A549 (cell line): ENCODE measurements at regions not wholly inside any gene's neighbourhood (a gene's known extent, or its start where the extent isn't known, plus 50 kb on each side); places are given as distances from the start of the nearest gene placed in this dataset.

Source experiments
- CBX8 ChIP-seq: fragments of 200-600 bp; sonication (generic); IDR thresholded peaks from 2 replicates; pipeline ENCODE4 v1.6.1; 2016
- EP300 ChIP-seq, 2 experiments: fragments of >200 bp; sonication (Bioruptor Twin); formaldehyde crosslinking; IDR thresholded peaks; 2 replicates in 1 of 2; 3 replicates in 1 of 2; pipeline ENCODE4 v1.6.1; 2016 to 2017
- FOSL2 ChIP-seq, 2 experiments: fragments of 450-650 bp in 1 of 2; fragments of >200 bp in 1 of 2; sonication (Bioruptor Twin) in 1 of 2; formaldehyde crosslinking; IDR thresholded peaks; 2 replicates each; pipeline versions ENCODE4 v1.5.0 to v1.6.1; 2016 to 2020; ENCODE audit warnings: mild to moderate bottlenecking in 1 of 2, moderate library complexity in 1 of 2
- GATA3 ChIP-seq: IDR thresholded peaks from 2 replicates; pipeline ENCODE4 v1.6.1; 2012; ENCODE audit warnings: borderline replicate concordance
- JUN ChIP-seq, 2 experiments: fragments of >200 bp; sonication (Bioruptor Twin); formaldehyde crosslinking; IDR thresholded peaks; 2 replicates in 1 of 2; 3 replicates in 1 of 2; pipeline ENCODE4 v1.6.1; 2016 to 2017
- JUNB ChIP-seq: fragments of >200 bp; sonication (Bioruptor Twin); formaldehyde crosslinking; IDR thresholded peaks from 2 replicates; pipeline ENCODE4 v1.6.1; 2016
- MAFK ChIP-seq: fragments of 450-650 bp; IDR thresholded peaks from 2 replicates; pipeline ENCODE4 v1.6.1; 2014; ENCODE audit not compliant: partially characterized antibody
- MAZ ChIP-seq: fragments of 150-350 bp; IDR thresholded peaks from 2 replicates; pipeline ENCODE4 v1.6.1; 2014; ENCODE audit warnings: antibody characterized with exemption, low read depth, low read length, borderline replicate concordance
- POLR2A ChIP-seq: IDR thresholded peaks from 2 replicates; pipeline ENCODE4 v1.6.1; 2012; ENCODE audit warnings: mild to moderate bottlenecking, low read length
- RAD21 ChIP-seq, 2 experiments: fragments of >200 bp in 1 of 2; sonication (Bioruptor Twin) in 1 of 2; formaldehyde crosslinking in 1 of 2; IDR thresholded peaks in 1 of 2; conservative IDR thresholded peaks in 1 of 2; 2 replicates in 1 of 2; 3 replicates in 1 of 2; pipeline ENCODE4 v1.6.1; 2012 to 2018; ENCODE audit warnings: inconsistent platforms in 1 of 2
- RCOR1 ChIP-seq: fragments of 150-350 bp; IDR thresholded peaks from 2 replicates; pipeline ENCODE4 v1.6.1; 2014; ENCODE audit warnings: antibody characterized with exemption, low read length, low read depth
- RFX5 ChIP-seq: fragments of 450-650 bp; IDR thresholded peaks from 2 replicates; pipeline ENCODE4 v1.7.1; 2014; ENCODE audit warnings: antibody characterized with exemption, mild to moderate bottlenecking, moderate library complexity
- TF ChIP-seq, protein P1 (sequence below): fragments of >200 bp; sonication (Bioruptor Twin); formaldehyde crosslinking; IDR thresholded peaks from 3 replicates; pipeline ENCODE4 v1.5.1; 2016
- TF ChIP-seq, protein P2 (sequence below): IDR thresholded peaks from 2 replicates; pipeline ENCODE4 v1.6.1; 2012

DNA sequence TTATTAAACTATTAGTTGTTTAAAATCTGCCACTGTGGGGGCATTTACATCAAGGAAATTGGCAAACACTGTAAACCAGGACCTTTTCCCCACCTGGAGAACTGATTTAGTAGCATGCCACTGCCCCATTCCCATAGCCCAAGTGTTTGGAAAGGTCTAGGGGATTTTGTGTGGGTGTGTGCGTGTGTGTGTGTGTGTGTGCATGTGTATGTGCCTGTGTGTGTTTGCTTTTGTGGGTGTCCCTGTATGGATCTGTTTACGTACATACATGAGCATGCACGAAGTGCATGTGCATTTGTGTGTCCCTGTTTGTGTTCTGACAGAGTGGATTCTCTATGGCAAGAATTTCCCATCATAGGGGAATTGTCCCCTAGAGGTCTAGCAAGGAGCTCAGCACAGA, 62.7 kb upstream of the LMO1 start:
- TF ChIP-seq, protein P1, sequence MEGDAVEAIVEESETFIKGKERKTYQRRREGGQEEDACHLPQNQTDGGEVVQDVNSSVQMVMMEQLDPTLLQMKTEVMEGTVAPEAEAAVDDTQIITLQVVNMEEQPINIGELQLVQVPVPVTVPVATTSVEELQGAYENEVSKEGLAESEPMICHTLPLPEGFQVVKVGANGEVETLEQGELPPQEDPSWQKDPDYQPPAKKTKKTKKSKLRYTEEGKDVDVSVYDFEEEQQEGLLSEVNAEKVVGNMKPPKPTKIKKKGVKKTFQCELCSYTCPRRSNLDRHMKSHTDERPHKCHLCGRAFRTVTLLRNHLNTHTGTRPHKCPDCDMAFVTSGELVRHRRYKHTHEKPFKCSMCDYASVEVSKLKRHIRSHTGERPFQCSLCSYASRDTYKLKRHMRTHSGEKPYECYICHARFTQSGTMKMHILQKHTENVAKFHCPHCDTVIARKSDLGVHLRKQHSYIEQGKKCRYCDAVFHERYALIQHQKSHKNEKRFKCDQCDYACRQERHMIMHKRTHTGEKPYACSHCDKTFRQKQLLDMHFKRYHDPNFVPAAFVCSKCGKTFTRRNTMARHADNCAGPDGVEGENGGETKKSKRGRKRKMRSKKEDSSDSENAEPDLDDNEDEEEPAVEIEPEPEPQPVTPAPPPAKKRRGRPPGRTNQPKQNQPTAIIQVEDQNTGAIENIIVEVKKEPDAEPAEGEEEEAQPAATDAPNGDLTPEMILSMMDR, result no peak
- TF ChIP-seq MAFK, result no peak
- no peak for TF ChIP-seq RFX5
- no peak for TF ChIP-seq POLR2A
- no peak for TF ChIP-seq JUNB
- no peak for TF ChIP-seq CBX8
- TF ChIP-seq GATA3, result no peak
- no peak for TF ChIP-seq JUN (IDR thresholded peaks at IDR 0.05)
- TF ChIP-seq EP300 (IDR thresholded peaks at IDR 0.05), result no peak
- no peak for TF ChIP-seq RCOR1
- TF ChIP-seq FOSL2 (IDR thresholded peaks at IDR 0.05), result no peak
- TF ChIP-seq FOSL2 (CRISPR knock-in tag; IDR thresholded peaks at IDR 0.05), result no peak
- TF ChIP-seq, protein P2, sequence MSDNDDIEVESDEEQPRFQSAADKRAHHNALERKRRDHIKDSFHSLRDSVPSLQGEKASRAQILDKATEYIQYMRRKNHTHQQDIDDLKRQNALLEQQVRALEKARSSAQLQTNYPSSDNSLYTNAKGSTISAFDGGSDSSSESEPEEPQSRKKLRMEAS, result no peak
- no peak for TF ChIP-seq MAZ
- no peak for TF ChIP-seq RAD21 (conservative IDR thresholded peaks at IDR 0.05 in 1 of 2, IDR thresholded peaks at IDR 0.05 in 1 of 2)
